Ishikawa (cell line): ENCODE measurements at regions not wholly inside any gene's neighbourhood (a gene's known extent, or its start where the extent isn't known, plus 50 kb on each side); places are given as distances from the start of the nearest gene placed in this dataset.

ENCODE experiments used
- CEBPB ChIP-seq: IDR thresholded peaks from 2 replicates; pipeline ENCODE4 v1.6.1; 2012
- CREB1 ChIP-seq: IDR thresholded peaks from 2 replicates; pipeline ENCODE4 v1.6.1; 2012; ENCODE audit warnings: low read depth
- EGR1 ChIP-seq: IDR thresholded peaks from 2 replicates; pipeline ENCODE4 v1.6.1; 2012
- EP300 ChIP-seq: IDR thresholded peaks from 2 replicates; pipeline ENCODE4 v1.6.1; 2012; ENCODE audit warnings: borderline replicate concordance
- FOXM1 ChIP-seq: IDR thresholded peaks from 2 replicates; pipeline ENCODE4 v1.6.1; 2012; ENCODE audit warnings: low read depth, borderline replicate concordance
- NFIC ChIP-seq: IDR thresholded peaks from 2 replicates; pipeline ENCODE4 v1.6.1; 2012
- RAD21 ChIP-seq: IDR thresholded peaks from 2 replicates; pipeline ENCODE4 v1.6.1; 2012; ENCODE audit warnings: low read depth
- TAF1 ChIP-seq: IDR thresholded peaks from 2 replicates; pipeline ENCODE4 v1.6.1; 2012; ENCODE audit warnings: low read depth, mild to moderate bottlenecking
- TCF12 ChIP-seq: IDR thresholded peaks from 2 replicates; pipeline ENCODE4 v1.6.1; 2012; ENCODE audit warnings: low read depth
- TEAD4 ChIP-seq: IDR thresholded peaks from 2 replicates; pipeline ENCODE4 v1.6.1; 2012
- YY1 ChIP-seq: IDR thresholded peaks from 2 replicates; pipeline ENCODE4 v1.6.1; 2012; ENCODE audit warnings: low read depth
- ZBTB7A ChIP-seq: IDR thresholded peaks from 2 replicates; pipeline ENCODE4 v1.6.1; 2012; ENCODE audit warnings: low read depth
- TF ChIP-seq, protein P1 (sequence below): IDR thresholded peaks from 2 replicates; pipeline ENCODE4 v1.6.1; 2012
- TF ChIP-seq, protein P2 (sequence below): IDR thresholded peaks from 2 replicates; pipeline ENCODE4 v1.6.1; 2012; ENCODE audit warnings: low read depth, mild to moderate bottlenecking
- TF ChIP-seq, protein P3 (sequence below): IDR thresholded peaks from 2 replicates; pipeline ENCODE4 v1.6.1; 2012

- no peak for TF ChIP-seq TAF1
Observed at GRCh38 chr4:14513471-14513870, 488.8 kb upstream of the CPEB2 start.

DNA sequence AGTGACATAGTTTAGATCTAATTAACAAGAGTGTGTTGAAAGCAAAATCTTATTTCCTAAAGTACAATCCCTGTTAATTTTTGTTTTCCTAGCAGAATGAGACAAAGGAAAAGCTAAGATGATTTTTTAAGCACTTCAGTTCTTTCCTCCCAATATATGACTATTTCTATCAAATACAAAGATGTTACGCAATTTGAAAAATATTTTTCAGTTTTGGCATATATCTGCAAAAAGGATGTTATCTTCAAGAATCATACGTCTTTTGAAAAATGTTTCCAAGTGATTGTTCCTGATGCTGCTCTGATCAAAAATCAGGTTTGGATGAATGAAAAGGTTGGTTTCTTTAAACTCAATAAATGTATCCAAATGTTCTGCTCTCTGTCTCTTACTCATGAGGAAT, 486.7 kb upstream of the CPEB2 start:
- TF ChIP-seq, protein P1, sequence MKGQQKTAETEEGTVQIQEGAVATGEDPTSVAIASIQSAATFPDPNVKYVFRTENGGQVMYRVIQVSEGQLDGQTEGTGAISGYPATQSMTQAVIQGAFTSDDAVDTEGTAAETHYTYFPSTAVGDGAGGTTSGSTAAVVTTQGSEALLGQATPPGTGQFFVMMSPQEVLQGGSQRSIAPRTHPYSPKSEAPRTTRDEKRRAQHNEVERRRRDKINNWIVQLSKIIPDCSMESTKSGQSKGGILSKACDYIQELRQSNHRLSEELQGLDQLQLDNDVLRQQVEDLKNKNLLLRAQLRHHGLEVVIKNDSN, result no peak
- TF ChIP-seq, protein P2, sequence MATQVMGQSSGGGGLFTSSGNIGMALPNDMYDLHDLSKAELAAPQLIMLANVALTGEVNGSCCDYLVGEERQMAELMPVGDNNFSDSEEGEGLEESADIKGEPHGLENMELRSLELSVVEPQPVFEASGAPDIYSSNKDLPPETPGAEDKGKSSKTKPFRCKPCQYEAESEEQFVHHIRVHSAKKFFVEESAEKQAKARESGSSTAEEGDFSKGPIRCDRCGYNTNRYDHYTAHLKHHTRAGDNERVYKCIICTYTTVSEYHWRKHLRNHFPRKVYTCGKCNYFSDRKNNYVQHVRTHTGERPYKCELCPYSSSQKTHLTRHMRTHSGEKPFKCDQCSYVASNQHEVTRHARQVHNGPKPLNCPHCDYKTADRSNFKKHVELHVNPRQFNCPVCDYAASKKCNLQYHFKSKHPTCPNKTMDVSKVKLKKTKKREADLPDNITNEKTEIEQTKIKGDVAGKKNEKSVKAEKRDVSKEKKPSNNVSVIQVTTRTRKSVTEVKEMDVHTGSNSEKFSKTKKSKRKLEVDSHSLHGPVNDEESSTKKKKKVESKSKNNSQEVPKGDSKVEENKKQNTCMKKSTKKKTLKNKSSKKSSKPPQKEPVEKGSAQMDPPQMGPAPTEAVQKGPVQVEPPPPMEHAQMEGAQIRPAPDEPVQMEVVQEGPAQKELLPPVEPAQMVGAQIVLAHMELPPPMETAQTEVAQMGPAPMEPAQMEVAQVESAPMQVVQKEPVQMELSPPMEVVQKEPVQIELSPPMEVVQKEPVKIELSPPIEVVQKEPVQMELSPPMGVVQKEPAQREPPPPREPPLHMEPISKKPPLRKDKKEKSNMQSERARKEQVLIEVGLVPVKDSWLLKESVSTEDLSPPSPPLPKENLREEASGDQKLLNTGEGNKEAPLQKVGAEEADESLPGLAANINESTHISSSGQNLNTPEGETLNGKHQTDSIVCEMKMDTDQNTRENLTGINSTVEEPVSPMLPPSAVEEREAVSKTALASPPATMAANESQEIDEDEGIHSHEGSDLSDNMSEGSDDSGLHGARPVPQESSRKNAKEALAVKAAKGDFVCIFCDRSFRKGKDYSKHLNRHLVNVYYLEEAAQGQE, result no peak
- TF ChIP-seq NFIC (no peak), CREB1 (no peak), YY1 (no peak), TEAD4 (no peak), FOXM1 (no peak), EGR1 (no peak), ZBTB7A (no peak), EP300 (no peak)
- TF ChIP-seq, protein P3, sequence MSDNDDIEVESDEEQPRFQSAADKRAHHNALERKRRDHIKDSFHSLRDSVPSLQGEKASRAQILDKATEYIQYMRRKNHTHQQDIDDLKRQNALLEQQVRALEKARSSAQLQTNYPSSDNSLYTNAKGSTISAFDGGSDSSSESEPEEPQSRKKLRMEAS, result no peak

DNA sequence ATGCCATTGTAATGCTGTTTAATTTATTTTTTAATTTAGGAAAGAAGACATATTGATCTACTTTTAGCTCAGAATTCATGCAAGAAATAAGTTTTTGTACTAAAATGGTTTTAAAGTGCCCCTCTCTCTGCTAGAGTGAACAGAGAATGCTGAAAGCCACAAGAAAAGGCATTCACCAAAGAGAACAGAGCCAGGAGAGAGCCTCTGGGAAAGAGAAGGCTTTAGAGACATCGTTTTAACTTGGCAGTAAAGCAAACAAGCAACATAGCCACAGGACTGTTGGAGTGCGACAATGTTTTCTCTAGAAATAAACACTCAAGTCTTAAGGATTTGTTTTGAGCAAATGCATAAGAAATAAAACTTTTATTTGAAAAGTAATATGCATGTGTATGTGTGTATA, 484.1 kb upstream of the CPEB2 start:
- TF ChIP-seq YY1, result no peak
- TF ChIP-seq ZBTB7A, result no peak
- no peak for TF ChIP-seq CREB1
- no peak for TF ChIP-seq TAF1
- no peak for TF ChIP-seq TEAD4
- TF ChIP-seq, protein P1, result no peak
- TF ChIP-seq EP300, result no peak
- no peak for TF ChIP-seq FOXM1
- TF ChIP-seq RAD21, result no peak
- TF ChIP-seq, protein P2, result no peak
- no peak for TF ChIP-seq NFIC
- TF ChIP-seq CEBPB, result no peak
- TF ChIP-seq, protein P3, result no peak
- TF ChIP-seq TCF12, result no peak
- TF ChIP-seq EGR1, result no peak

DNA sequence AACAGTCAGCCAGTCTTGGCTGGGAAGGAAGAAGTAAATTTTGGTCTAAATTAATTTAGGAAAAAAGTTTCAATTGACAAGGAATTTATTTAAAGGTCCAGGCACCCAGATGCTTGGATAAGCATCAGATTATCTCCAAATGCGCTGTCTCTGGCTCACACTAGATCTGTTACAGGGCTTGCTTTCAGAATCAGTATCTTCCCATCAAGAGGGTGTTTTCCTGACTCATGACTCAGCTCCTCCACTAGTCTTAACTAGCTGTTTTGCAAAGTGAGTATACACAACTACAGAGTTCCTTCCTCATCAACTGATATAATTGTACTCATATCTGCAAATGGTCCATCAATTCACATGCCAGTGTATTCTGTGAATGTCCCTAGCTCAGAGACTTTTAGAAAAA, 482.1 kb upstream of the CPEB2 start:
- no peak for TF ChIP-seq NFIC
- TF ChIP-seq CEBPB, result no peak
- TF ChIP-seq TAF1, result no peak
- no peak for TF ChIP-seq YY1
- no peak for TF ChIP-seq CREB1
- no peak for TF ChIP-seq EGR1
- TF ChIP-seq EP300, result no peak
- TF ChIP-seq, protein P3, result no peak
- TF ChIP-seq TCF12, result no peak
- TF ChIP-seq, protein P1, result no peak
- no peak for TF ChIP-seq FOXM1
- TF ChIP-seq, protein P2, result no peak
- TF ChIP-seq RAD21, result no peak

DNA sequence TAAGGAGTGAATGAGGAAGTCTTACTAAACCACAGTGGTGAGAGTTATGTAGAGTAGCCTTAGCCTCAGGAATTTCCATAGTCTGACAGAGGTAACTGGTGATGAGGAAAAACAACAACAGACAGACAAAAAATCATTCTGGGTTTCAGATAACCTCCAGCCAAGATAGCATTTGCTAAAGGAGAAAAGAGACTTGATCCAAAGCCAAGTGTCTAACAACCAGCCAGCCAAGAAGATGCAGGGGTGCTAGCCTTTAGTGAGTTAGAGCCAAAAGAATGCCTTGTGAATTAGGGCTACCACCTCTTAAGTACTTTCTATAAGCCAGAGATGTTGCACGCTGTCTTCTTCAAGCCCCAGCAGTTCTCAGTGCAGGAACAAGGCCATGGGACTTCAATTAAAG, 478.0 kb upstream of the CPEB2 start:
- TF ChIP-seq TEAD4 (no peak), FOXM1 (no peak), YY1 (no peak), TAF1 (no peak), NFIC (no peak), EP300 (no peak), EGR1 (no peak), CREB1 (no peak), RAD21 (no peak), CEBPB (no peak), TCF12 (no peak), ZBTB7A (no peak)
- TF ChIP-seq, protein P1, result no peak
- TF ChIP-seq, protein P3, result no peak
- TF ChIP-seq, protein P2, result no peak
